KOPT-K1 (cell line): ENCODE measurements at regions not wholly inside any gene's neighbourhood (a gene's known extent, or its start where the extent isn't known, plus 50 kb on each side); places are given as distances from the start of the nearest gene placed in this dataset.

Experiments
- H3K27ac ChIP-seq: fragments of 200-600 bp; sonication (generic); 2 replicates; pipeline ENCODE4 v1.5.1; 2016; ENCODE audit warnings: antibody characterized with exemption, mild to moderate bottlenecking, low read depth, low read length; ENCODE audit not compliant: poor library complexity, severe bottlenecking
- H3K36me3 ChIP-seq: fragments of 200-600 bp; sonication (generic); 2 replicates; pipeline ENCODE4 v1.5.1; 2017; ENCODE audit warnings: antibody characterized with exemption, mild to moderate bottlenecking, low read length, moderate library complexity; ENCODE audit not compliant: insufficient read depth
- H3K9me3 ChIP-seq: fragments of 200-600 bp; sonication (generic); 2 replicates; pipeline ENCODE4 v1.5.1; 2017; ENCODE audit warnings: antibody characterized with exemption, low read length, mild to moderate bottlenecking; ENCODE audit not compliant: insufficient read depth, poor library complexity, severe bottlenecking

GRCh38 chr7:142385491-142386340, 127.9 kb upstream of the PRSS58 start:
- H3K9me3 ChIP-seq = no peaks in the 10 kb centered on the region
- no peaks in the 10 kb centered on the region for H3K36me3 ChIP-seq
- peak overlapping the region; percentile 70 for H3K27ac ChIP-seq

GRCh38 chr7:142384493-142384922, 126.7 kb upstream of the PRSS58 start:
- Histone ChIP-seq H3K9me3 (no peaks in the 10 kb centered on the region), H3K27ac (peak overlapping the region; percentile 70), H3K36me3 (no peaks in the 10 kb centered on the region)

- Histone ChIP-seq H3K36me3 (no peaks in the 10 kb centered on the region), H3K27ac (peak overlapping the region; percentile 70), H3K9me3 (no peaks in the 10 kb centered on the region)
Observed at GRCh38 chr7:142383841-142384492, 126.1 kb upstream of the PRSS58 start.

GRCh38 chr7:142381727-142382390, 124.0 kb upstream of the PRSS58 start:
- no peaks in the 10 kb centered on the region for H3K36me3 ChIP-seq
- no peaks in the 10 kb centered on the region for H3K9me3 ChIP-seq
- peak overlapping the region; percentile 11 for H3K27ac ChIP-seq

GRCh38 chr7:142380069-142380468, 122.2 kb upstream of the PRSS58 start:
- Histone ChIP-seq H3K9me3 (no peaks in the 10 kb centered on the region), H3K36me3 (no peaks in the 10 kb centered on the region), H3K27ac (no peak overlapping the region)

- H3K9me3 ChIP-seq = no peaks in the 10 kb centered on the region
- H3K36me3 ChIP-seq = no peaks in the 10 kb centered on the region
- no peak overlapping the region for H3K27ac ChIP-seq
Observed at GRCh38 chr7:142379201-142379885, 121.5 kb upstream of the PRSS58 start.

- no peaks in the 10 kb centered on the region for H3K36me3 ChIP-seq
- H3K9me3 ChIP-seq = no peaks in the 10 kb centered on the region
- H3K27ac ChIP-seq = no peak overlapping the region
Observed at GRCh38 chr7:142377567-142377966, 119.7 kb upstream of the PRSS58 start.

- Histone ChIP-seq H3K9me3 (no peaks in the 10 kb centered on the region), H3K27ac (no peak overlapping the region), H3K36me3 (no peaks in the 10 kb centered on the region)
Observed at GRCh38 chr7:142376356-142376997, 118.6 kb upstream of the PRSS58 start.

- no peaks in the 10 kb centered on the region for H3K36me3 ChIP-seq
- H3K9me3 ChIP-seq = no peaks in the 10 kb centered on the region
- H3K27ac ChIP-seq = no peak overlapping the region
Observed at GRCh38 chr7:142375710-142376313, 118.0 kb upstream of the PRSS58 start.

GRCh38 chr7:142372727-142373126, 114.9 kb upstream of the PRSS58 start:
- H3K9me3 ChIP-seq = peaks cover 19% of the 10 kb centered on the region
- H3K36me3 ChIP-seq = no peaks in the 10 kb centered on the region
- no peak overlapping the region for H3K27ac ChIP-seq

GRCh38 chr7:142371586-142372377, 113.9 kb upstream of the PRSS58 start:
- Histone ChIP-seq H3K27ac (no peak overlapping the region), H3K36me3 (no peaks in the 10 kb centered on the region), H3K9me3 (peaks cover 24% of the 10 kb centered on the region)

- H3K36me3 ChIP-seq = no peaks in the 10 kb centered on the region
- peaks cover 24% of the 10 kb centered on the region for H3K9me3 ChIP-seq
- no peak overlapping the region for H3K27ac ChIP-seq
Observed at GRCh38 chr7:142365410-142365842, 107.6 kb upstream of the PRSS58 start.

GRCh38 chr7:142364551-142364950, 106.7 kb upstream of the PRSS58 start:
- H3K9me3 ChIP-seq = peaks cover 23% of the 10 kb centered on the region
- H3K27ac ChIP-seq = no peak overlapping the region
- no peaks in the 10 kb centered on the region for H3K36me3 ChIP-seq
